ENCODE measurements at regions not wholly inside any gene's neighbourhood (a gene's known extent, or its start where the extent isn't known, plus 50 kb on each side); places are given as distances from the start of the nearest gene placed in this dataset.

DNA sequence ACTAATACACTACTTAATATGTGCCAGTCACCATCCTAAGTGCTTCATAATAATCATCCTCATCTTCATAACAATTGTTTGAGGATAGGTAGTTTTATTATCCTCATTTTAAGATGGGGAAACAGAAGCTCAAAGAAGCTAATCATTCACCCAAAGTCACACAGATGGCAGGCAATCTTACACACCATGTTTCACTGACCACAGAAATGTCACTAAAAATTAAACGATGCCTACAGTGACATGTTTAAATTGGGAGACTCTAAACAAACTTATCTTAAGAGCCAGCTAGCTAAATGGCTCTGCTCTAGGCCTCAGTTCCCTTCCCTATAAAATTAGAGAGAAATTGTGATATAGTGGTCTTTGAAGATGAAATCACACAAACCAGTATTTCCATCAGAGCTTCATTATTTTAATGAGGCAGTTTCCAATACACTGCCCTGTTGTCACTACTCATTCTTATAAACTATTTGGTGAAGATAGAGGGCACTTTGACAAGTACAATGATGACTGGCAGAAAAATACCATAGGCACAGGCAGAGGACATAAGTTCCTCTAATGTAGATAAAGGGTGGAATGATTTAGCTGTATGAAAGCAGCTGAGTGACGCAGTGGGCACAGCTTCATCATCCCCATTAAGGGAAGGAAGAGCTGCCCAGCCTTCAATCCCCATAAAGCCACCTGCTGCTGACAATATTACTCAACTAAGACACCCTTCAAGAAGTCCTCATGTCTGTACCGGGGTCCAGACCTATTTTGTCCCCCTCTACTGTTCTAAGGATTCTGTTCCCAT, 224.1 kb downstream of the ACTL7B start:
- Mint-ChIP-seq H3K9me3 (ENCODE audit: low read depth) (no peaks in the 10 kb centered on the region), H3K4me1 (ENCODE audit: low read depth) (no peaks in the 10 kb centered on the region), H3K27ac (no peak overlapping the region), H3K36me3 (ENCODE audit: insufficient read depth) (no peaks in the 10 kb centered on the region), H3K27me3 (peaks cover 40% of the 10 kb centered on the region), H3K4me3 (ENCODE audit: low read depth) (no peak overlapping the region)
- TF ChIP-seq, protein P1, sequence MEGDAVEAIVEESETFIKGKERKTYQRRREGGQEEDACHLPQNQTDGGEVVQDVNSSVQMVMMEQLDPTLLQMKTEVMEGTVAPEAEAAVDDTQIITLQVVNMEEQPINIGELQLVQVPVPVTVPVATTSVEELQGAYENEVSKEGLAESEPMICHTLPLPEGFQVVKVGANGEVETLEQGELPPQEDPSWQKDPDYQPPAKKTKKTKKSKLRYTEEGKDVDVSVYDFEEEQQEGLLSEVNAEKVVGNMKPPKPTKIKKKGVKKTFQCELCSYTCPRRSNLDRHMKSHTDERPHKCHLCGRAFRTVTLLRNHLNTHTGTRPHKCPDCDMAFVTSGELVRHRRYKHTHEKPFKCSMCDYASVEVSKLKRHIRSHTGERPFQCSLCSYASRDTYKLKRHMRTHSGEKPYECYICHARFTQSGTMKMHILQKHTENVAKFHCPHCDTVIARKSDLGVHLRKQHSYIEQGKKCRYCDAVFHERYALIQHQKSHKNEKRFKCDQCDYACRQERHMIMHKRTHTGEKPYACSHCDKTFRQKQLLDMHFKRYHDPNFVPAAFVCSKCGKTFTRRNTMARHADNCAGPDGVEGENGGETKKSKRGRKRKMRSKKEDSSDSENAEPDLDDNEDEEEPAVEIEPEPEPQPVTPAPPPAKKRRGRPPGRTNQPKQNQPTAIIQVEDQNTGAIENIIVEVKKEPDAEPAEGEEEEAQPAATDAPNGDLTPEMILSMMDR (IDR thresholded peaks at IDR 0.05; ENCODE audit: unreplicated experiment), result no peak
- no peak for DNase-seq (ENCODE audit: low spot score, unreplicated experiment)

DNA sequence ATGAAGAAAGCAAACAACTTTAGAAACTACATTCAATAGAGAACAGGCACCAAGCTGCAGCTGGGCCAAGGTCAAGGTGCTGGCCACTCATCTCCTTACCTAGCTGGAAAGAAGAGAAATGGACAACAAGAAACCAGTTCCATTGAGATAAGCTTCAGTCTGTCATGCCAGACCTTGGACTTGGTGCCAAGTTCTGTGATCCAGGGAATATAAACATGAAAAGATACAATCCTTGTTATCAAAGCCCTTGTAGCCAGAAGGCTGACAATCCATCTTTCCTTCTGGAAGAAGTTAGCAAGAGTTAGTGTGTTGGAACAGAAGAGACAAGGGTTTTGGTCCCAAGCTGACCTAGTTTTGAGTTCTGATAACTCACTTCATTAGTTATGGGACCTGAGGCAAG, 227.5 kb downstream of the ACTL7B start:
- no peak for DNase-seq (ENCODE audit: low spot score, unreplicated experiment)
- Mint-ChIP-seq H3K27me3 (peaks cover 41% of the 10 kb centered on the region), H3K27ac (no peak overlapping the region), H3K9me3 (ENCODE audit: low read depth) (no peaks in the 10 kb centered on the region), H3K4me1 (ENCODE audit: low read depth) (peaks cover 2% of the 10 kb centered on the region), H3K36me3 (ENCODE audit: insufficient read depth) (no peaks in the 10 kb centered on the region), H3K4me3 (ENCODE audit: low read depth) (no peak overlapping the region)
- TF ChIP-seq, protein P1 (IDR thresholded peaks at IDR 0.05; ENCODE audit: unreplicated experiment), result no peak

DNA sequence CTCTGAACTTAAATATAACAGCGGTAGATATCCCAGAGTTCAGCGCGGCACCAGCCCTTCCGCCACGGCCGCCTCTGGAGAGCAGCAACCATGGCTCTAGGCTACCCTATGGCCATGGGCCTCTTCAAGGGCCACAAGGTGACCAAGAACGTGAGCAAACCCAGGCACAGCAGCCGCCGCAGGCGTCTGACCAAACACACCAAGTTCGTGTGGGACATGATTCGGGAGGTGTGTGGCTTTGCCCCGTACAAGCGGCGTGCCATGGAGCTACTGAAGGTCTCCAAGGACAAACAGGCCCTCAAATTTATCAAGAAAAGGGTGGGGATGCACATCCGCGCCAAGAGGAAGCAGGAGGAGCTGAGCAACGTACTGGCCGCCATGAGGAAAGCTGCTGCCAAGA, 229.0 kb downstream of the ACTL7B start:
- Mint-ChIP-seq H3K4me3 (ENCODE audit: low read depth) (no peak overlapping the region), H3K27me3 (peaks cover 35% of the 10 kb centered on the region), H3K4me1 (ENCODE audit: low read depth) (peaks cover 2% of the 10 kb centered on the region), H3K36me3 (ENCODE audit: insufficient read depth) (no peaks in the 10 kb centered on the region), H3K9me3 (ENCODE audit: low read depth) (no peaks in the 10 kb centered on the region), H3K27ac (no peak overlapping the region)
- TF ChIP-seq, protein P1 (IDR thresholded peaks at IDR 0.05; ENCODE audit: unreplicated experiment), result no peak
- no peak for DNase-seq (ENCODE audit: low spot score, unreplicated experiment)

DNA sequence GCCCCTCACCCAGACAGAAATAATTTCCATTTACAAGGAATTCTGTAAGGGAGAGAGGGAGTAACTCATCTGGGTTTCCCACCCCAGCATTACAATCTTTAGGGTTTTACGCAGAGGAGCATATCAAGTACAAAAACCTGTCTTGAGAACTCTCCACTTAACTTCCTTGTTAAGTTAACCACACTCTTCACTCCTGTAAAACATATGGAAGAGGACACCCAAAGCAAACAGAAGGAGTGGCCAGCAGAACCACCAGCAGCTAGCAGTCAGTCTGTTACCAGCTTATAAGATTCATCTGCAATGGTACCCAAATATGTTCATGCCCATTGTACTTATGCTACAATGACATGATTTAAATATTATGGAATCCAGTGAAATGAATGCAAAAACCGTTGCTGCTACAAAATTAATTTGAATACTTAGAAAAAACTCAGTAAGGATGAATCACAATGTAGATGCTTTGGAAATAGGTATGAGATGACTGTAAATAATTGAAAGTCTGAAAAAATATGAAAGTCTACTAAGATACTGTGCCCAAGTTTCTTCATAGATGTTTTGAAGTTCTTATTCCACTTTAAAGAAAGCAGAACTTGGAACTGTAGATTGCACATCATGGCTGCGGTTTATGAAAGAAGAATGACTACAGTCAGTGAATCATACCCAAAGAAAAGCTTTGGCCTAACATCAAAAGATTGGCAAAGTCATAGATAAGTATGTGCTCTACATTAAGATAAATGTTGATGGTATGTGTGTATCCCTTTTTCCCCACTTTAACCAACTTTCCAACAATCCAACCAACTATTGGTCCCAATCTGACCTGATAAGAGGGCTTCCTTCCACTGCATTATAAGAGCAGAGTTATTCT, 233.6 kb downstream of the ACTL7B start:
- no peak for DNase-seq (ENCODE audit: low spot score, unreplicated experiment)
- Mint-ChIP-seq H3K4me1 (ENCODE audit: low read depth) (peaks cover 2% of the 10 kb centered on the region), H3K36me3 (ENCODE audit: insufficient read depth) (no peaks in the 10 kb centered on the region), H3K27ac (no peak overlapping the region), H3K27me3 (peaks cover 33% of the 10 kb centered on the region), H3K4me3 (ENCODE audit: low read depth) (no peak overlapping the region), H3K9me3 (ENCODE audit: low read depth) (no peaks in the 10 kb centered on the region)
- TF ChIP-seq, protein P1 (IDR thresholded peaks at IDR 0.05; ENCODE audit: unreplicated experiment), result no peak

DNA sequence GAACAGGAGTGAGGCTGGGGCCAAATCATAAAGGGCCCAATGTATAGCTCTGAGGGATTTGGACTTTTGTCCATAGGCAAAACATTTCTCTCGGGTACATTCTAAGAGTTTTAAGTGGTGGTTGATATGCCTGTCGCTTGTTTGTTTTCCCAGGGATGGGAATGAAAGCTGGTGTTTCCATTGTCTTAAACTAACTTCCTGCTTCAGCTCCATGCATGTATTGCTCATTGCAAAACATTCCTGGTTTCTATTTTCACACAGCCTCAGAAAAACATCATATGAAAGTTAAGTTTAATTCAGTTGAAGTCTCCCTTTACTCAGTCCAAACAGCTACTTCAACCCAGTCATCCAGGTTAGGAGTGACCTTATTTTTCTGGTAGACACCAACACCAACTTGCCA, 235.0 kb downstream of the ACTL7B start:
- H3K36me3 Mint-ChIP-seq (ENCODE audit: insufficient read depth), result no peaks in the 10 kb centered on the region
- no peak for DNase-seq (ENCODE audit: low spot score, unreplicated experiment)
- H3K4me1 Mint-ChIP-seq (ENCODE audit: low read depth), result no peaks in the 10 kb centered on the region
- no peak overlapping the region for H3K4me3 Mint-ChIP-seq (ENCODE audit: low read depth)
- H3K27me3 Mint-ChIP-seq, result peaks cover 38% of the 10 kb centered on the region
- H3K9me3 Mint-ChIP-seq (ENCODE audit: low read depth), result no peaks in the 10 kb centered on the region
- TF ChIP-seq, protein P1 (IDR thresholded peaks at IDR 0.05; ENCODE audit: unreplicated experiment), result no peak
- H3K27ac Mint-ChIP-seq, result no peak overlapping the region
